Activated CD8-positive, alpha-beta memory T cell treated with anti-CD3 and anti-CD28 coated beads for 36 hours (primary cell): ENCODE measurements at regions not wholly inside any gene's neighbourhood (a gene's known extent, or its start where the extent isn't known, plus 50 kb on each side); places are given as distances from the start of the nearest gene placed in this dataset.
"Not testable (repeated sequence)": the region's sequence is repeated elsewhere in the genome, so short reads cannot be mapped to it uniquely, and the experiment has no call there.

Source experiments
- CTCF ChIA-PET: fragments of 350-600 bp; sonication (Branson Sonifier 250); formaldehyde crosslinking; loops from one replicate; lab custom pipeline; 2021; ENCODE audit warnings: antibody characterized with exemption; lab: Charles Lee
- POLR2A ChIA-PET: fragments of 350-600 bp; sonication (Branson Sonifier 250); formaldehyde crosslinking; loops from one replicate; lab custom pipeline; 2021; ENCODE audit warnings: antibody characterized with exemption; lab: Charles Lee

- POLR2A ChIA-PET: no interaction called here
- CTCF ChIA-PET: interaction anchor here (0.7 kb wide), 1 partner anchor 1555 kb away, joined by 3 read pairs; no protein-coding TSS in a partner anchor
Observed at GRCh38 chr3:11898611-11899325, 52.1 kb upstream of the TAMM41 start.

- CTCF ChIA-PET: interaction anchor here (0.7 kb wide), 1 partner anchor 1556 kb away, joined by 3 read pairs; no protein-coding TSS in a partner anchor
- POLR2A ChIA-PET: not testable (repeated sequence)
Observed at GRCh38 chr3:11899389-11899788, 52.7 kb upstream of the TAMM41 start.

- POLR2A ChIA-PET: no interaction called here
- CTCF ChIA-PET: interaction anchor here (0.7 kb wide), 1 partner anchor 1556 kb away, joined by 3 read pairs; no protein-coding TSS in a partner anchor
Observed at GRCh38 chr3:11899826-11900225, 53.1 kb upstream of the TAMM41 start.

DNA sequence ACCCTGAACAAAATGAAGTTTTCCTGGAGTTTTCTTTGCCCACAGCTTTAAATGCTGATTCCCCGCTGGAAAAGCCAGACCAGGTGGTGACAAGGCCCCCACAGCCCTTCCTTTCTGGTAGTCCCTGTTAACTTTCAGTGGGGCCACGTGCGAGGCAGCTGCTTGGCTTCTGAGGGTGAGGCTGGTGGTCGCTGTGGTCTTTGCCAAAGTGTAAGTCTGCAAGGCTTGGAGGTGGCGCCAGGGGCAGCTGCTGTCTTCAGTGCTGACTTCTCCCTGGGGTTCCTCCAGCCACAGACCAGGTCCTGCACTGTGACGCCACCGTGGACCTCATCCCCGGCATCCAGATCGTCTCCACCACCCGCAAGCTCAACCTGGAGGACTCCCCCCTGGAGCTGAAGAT is 54.1 kb upstream of the TAMM41 start:
- POLR2A ChIA-PET: no interaction called here
- CTCF ChIA-PET: no interaction called here

DNA sequence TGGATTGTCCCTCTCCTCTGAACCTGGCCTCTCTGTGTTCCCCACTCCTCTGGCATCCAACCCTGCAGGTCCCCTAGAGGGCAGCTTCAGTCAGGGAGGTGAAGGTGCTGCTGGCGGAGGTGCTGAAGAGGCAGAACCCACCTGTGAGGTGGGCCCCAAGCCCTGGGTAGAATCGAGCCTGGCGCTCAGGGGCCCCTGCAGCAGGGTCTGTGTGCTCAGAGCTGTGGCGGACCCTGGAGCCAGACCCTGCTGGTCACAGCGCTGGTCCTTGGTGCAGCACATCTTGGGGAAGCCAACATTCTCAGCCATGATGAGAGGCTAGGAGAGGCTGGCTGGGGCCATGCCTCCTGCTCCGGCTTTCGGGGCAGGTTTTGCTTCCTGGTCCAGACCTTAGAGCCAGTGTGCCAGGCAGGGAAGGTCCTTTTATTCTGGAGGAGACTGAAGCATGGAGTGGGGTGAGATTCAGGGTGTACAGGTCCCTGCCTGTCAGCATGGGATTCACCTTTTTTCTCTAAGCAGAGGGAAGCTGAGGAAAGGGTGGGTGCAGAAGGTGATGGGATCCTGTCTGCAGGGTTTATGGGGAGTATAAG is 54.7 kb upstream of the TAMM41 start:
- CTCF ChIA-PET: no interaction called here
- POLR2A ChIA-PET: no interaction called here

DNA sequence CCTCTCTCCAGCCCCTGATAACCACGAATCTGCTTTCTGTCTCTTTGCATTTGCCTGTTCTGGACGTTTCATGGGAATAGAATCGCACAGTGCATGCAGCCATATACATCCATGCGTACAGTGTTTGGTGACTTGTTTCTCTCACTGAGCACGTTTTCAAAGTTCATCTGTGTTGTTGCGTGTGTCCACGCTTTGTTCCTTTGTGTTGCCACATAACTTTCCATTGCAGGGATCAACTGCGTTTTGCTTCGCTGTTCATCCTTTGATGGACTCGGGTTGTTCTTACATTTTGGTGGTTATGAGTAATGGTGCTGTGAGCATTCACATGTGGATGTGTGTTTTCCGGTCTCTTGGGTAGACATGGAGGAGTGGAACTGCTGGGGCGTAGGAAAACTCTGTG is 56.4 kb upstream of the TAMM41 start:
- CTCF ChIA-PET: no interaction called here
- POLR2A ChIA-PET: no interaction called here

GRCh38 chr3:11903447-11903846 is 56.8 kb upstream of the TAMM41 start:
- CTCF ChIA-PET: no interaction called here
- POLR2A ChIA-PET: no interaction called here

DNA sequence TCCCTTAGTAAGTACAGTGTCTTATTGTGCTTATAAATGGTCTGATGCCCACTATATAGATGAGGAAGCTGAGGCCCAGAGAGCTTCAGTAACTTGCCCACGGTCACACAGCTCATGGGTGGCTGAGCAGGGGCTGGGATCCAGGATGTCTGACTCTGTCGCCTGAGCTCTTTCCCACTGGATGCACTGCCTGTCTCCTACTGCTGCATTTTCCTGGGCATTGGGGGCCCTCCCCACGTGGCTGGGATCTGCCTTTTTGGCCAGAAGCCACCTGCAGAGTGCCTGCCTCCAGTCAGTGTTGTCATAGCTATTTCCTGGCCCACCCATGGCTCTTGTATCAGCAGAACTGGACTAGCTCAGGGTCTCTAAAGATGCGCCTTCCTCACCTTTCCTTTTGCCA is 57.5 kb upstream of the TAMM41 start:
- ChIA-PET POLR2A (no interaction called here), CTCF (no interaction called here)

DNA sequence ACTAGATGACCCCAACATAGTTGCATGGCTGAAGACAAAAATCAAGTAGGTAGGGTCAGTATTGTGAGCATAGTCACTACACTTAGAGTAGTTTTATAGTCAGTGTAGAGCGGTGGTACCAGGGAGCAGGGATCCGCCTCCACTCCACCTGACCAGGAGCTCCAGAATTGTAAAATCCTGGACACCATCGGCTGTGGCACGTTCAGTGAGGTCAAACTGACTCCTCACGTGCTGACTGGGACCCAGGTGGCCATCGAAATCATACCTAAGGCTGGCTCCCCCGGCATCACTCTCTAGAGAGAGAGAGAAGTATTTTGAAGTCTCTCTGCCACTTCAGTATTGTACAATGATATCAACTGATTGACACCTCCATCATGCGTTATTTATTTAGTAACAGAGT is 59.7 kb upstream of the TAMM41 start:
- CTCF ChIA-PET: no interaction called here
- POLR2A ChIA-PET: no interaction called here

- ChIA-PET CTCF (no interaction called here), POLR2A (no interaction called here)
Observed at GRCh38 chr3:11907667-11908660, 61.3 kb upstream of the TAMM41 start.

GRCh38 chr3:11908981-11909698 is 62.5 kb upstream of the TAMM41 start:
- ChIA-PET POLR2A (no interaction called here), CTCF (no interaction called here)

- ChIA-PET POLR2A (no interaction called here), CTCF (no interaction called here)
Observed at GRCh38 chr3:11909726-11910125, 63.0 kb upstream of the TAMM41 start.

DNA sequence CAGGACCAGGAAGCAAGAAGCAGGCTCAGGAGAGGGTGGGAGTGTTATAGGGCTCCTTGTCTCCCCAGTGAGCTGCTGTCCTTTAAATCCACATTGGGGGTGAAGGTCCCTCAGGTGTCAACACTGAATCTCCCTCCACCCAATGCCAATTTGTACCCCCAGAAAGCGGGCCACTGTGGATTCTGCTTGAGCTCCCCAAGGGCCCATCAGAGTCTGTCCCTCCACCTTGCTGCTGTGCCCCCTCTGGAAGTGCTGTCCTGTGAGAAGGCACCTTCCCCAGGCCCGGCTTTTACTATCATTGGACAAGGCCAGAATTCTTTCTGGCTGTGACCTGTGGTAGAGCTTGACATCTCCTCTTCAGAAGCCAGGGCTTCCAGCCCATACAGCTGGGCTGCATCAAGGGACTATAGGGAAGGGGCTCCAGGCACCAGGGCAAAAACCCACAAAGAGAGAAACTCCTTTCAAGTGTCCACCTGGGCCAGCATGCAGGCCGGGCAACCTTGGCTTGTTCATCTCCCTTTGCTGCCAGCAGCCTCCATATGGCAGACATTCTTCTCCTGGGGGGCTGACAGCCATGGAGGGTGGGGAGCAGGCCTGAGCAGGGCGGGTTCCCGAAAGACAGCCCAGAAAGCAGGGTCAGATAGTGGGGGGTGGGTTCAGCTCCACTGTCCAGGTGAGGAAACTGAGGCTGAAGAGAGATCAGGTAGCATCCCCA is 63.7 kb upstream of the TAMM41 start:
- CTCF ChIA-PET, POLR2A ChIA-PET: not testable (repeated sequence)

- POLR2A ChIA-PET: no interaction called here
- CTCF ChIA-PET: no interaction called here
Observed at GRCh38 chr3:11910971-11911531, 64.4 kb upstream of the TAMM41 start.

- CTCF ChIA-PET, POLR2A ChIA-PET: not testable (repeated sequence)
Observed at GRCh38 chr3:11911887-11912286, 65.2 kb upstream of the TAMM41 start.

DNA sequence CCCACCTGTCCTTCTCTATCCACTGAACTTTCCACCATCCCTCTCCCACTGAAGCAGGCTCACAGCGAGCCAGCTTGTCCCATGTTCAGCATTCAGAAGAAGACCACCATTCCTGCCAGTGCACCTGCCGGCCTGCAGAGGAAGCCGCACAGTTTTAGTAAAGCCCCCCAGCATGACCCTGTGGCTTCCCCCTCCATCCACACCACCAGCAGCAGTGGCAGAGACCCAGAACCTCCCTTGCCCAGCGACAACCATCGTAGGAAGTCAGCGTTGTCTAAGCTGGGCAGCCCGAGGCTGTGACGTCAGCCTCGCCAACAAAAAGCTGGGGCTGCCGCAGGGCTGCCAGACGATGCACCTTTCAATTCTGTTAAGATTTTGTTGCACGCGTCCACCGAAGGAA is 66.6 kb upstream of the TAMM41 start:
- CTCF ChIA-PET: no interaction called here
- POLR2A ChIA-PET: no interaction called here

DNA sequence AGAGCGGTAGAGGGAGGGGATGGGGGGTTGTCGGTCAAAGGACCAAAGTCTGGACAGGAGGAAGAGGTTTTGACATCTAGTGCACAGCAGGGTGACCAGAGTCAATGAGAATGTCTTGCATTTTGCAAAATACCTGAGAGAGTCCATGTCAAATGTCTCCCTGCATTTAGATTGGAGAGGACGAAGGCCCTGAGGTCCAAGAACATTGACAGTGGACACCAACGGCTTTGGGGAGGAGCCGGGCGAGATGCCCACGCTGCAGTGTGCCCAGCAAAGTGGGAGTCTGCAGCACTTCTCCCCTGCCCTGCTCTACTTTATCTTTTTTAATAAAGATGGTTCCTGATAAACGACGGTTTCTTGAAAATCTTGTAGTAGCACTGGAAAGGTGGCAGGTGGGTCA is 67.4 kb upstream of the TAMM41 start:
- ChIA-PET CTCF (no interaction called here), POLR2A (no interaction called here)

- CTCF ChIA-PET: no interaction called here
- POLR2A ChIA-PET: no interaction called here
Observed at GRCh38 chr3:11914651-11915050, 68.0 kb upstream of the TAMM41 start.
